ENCODE measurements at regions not wholly inside any gene's neighbourhood (a gene's known extent, or its start where the extent isn't known, plus 50 kb on each side); places are given as distances from the start of the nearest gene placed in this dataset.
"Not testable (repeated sequence)": the region's sequence is repeated elsewhere in the genome, so short reads cannot be mapped to it uniquely, and the experiment has no call there.

DNA sequence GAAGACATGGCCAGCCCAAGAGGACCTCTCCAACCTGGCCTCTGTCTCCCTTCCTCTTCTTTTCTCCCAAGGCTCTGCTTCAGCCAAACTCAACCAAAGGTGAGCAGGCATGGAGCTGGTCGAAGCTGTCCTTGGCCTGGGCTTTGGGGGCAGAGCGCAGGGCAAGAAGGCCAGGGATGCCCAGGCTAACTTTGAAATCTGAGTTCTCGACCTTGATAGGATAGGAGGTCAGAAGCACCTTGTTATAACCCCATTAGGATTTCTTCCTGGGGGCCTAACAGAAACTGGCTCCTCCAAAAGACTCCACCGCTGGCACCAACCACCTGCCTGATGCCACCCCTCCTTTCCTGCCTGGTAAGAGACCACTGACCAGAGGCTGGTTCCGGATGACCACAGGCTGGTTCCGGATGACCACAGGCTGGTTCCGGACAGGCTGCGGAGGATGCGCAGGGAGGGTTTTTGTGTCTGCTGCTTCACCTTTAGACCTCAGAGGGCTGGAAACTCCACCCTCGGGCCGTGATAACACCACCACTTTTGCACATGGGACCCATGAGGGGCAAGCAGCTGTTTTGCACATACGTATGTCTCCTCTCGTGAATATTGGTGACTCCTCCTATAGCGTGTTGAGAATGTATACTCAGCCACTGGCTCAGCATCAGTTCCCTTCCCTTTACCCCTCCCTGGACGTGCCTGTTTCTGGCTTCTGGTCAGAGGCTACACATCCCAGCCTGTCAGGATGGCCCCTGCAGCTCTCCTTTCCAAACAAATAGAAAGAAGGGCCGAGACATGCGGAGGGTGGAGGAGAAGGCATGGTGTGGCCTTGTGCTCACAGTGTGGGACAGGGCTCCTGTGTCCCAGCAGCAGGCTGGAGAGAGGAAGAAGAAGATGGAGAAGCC is 140.1 kb downstream of the DNAJB6 start:
- Histone ChIP-seq H3K27ac (no peak overlapping the region), H3K4me3 (no peak overlapping the region), H3K36me3 (no peaks in the 10 kb centered on the region), H3K9me3 (peaks cover 0 to 3% (median 0%) of the 10 kb centered on the region in 4 donors), H3K27me3 (no peaks in the 10 kb centered on the region), H3K4me1 (no peaks in the 10 kb centered on the region)
- WGBS (ENCODE audit: insufficient coverage, low coverage, low lambda C conversion rate, missing lambda C conversion rate): 60% methylated on average over 2 of the region's 17 CpGs
- no peak for TF ChIP-seq POLR2A (IDR thresholded peaks at IDR 0.05)
- TF ChIP-seq, protein P1, sequence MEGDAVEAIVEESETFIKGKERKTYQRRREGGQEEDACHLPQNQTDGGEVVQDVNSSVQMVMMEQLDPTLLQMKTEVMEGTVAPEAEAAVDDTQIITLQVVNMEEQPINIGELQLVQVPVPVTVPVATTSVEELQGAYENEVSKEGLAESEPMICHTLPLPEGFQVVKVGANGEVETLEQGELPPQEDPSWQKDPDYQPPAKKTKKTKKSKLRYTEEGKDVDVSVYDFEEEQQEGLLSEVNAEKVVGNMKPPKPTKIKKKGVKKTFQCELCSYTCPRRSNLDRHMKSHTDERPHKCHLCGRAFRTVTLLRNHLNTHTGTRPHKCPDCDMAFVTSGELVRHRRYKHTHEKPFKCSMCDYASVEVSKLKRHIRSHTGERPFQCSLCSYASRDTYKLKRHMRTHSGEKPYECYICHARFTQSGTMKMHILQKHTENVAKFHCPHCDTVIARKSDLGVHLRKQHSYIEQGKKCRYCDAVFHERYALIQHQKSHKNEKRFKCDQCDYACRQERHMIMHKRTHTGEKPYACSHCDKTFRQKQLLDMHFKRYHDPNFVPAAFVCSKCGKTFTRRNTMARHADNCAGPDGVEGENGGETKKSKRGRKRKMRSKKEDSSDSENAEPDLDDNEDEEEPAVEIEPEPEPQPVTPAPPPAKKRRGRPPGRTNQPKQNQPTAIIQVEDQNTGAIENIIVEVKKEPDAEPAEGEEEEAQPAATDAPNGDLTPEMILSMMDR (IDR thresholded peaks at IDR 0.05): no peak
- intact Hi-C loops (cut with DNase I): no loop called here
- DNase-seq (peak in 1 of 3 donors; percentile 36), ATAC-seq (no peak)

DNA sequence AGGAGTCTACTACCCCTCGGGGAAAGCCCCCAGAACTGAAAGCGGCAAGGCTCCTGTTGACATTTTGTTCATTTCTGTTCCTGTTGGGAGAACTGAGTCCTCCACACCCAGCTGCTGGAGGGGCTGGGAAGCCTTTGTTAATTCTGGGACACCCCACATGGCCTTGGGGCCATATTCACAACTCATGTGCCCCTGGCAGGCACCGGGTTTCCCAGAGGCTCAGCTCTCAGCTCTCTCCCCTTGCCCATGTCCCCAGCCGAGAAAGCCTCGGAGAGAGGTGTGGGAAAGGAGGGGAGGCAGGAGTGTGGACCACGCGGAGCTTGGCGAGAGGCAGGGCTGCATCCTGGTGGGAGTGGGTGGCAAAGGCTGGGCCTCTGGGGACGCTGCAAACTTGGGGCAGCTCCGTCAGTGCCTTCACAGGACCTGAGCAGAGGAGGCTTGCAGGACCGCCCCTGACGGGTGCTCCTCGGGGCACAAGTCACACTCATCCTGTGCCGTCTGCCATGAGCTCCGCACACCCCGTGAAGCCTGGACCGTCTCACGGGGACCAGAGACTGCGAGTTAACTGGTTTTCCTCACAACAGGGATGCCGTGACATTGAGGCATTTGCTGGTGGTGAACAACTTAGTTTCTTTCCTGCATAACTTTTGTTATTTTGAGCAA is 140.9 kb downstream of the DNAJB6 start:
- intact Hi-C loops (cut with DNase I): no loop called here
- no peak overlapping the region for H3K27ac ChIP-seq
- no peak overlapping the region for H3K4me3 ChIP-seq
- peaks cover 0 to 3% (median 0%) of the 10 kb centered on the region in 4 donors for H3K9me3 ChIP-seq
- ATAC-seq (peak in 2 of 4 donors; percentile 18 to 23), DNase-seq (peak in 2 of 3 donors; percentile 31 to 39)
- 57% methylated on average over 9 of the region's 20 CpGs for WGBS (ENCODE audit: insufficient coverage, low coverage, low lambda C conversion rate, missing lambda C conversion rate)
- no peaks in the 10 kb centered on the region for H3K36me3 ChIP-seq
- H3K27me3 ChIP-seq: no peaks in the 10 kb centered on the region
- H3K4me1 ChIP-seq: no peaks in the 10 kb centered on the region
- TF ChIP-seq, protein P1 (IDR thresholded peaks at IDR 0.05): no peak
- TF ChIP-seq POLR2A (IDR thresholded peaks at IDR 0.05): no peak

- DNase-seq, ATAC-seq: not testable (repeated sequence)
These were observed 141.8 kb downstream of the DNAJB6 start for GRCh38 chr7:157478611-157479010.

GRCh38 chr7:157479326-157479725 is 142.5 kb downstream of the DNAJB6 start:
- Histone ChIP-seq H3K27ac (no peak overlapping the region), H3K27me3 (no peaks in the 10 kb centered on the region), H3K4me3 (no peak overlapping the region), H3K9me3 (no peaks in the 10 kb centered on the region), H3K36me3 (no peaks in the 10 kb centered on the region), H3K4me1 (no peaks in the 10 kb centered on the region)
- ATAC-seq: no peak
- WGBS (ENCODE audit: insufficient coverage, low coverage, low lambda C conversion rate, missing lambda C conversion rate): 62% methylated on average over 12 of the region's 15 CpGs
- DNase-seq: peak in 1 of 3 donors; percentile 34
- intact Hi-C loops (cut with DNase I): no loop called here
- TF ChIP-seq POLR2A (IDR thresholded peaks at IDR 0.05): no peak
- TF ChIP-seq, protein P1 (IDR thresholded peaks at IDR 0.05): no peak

More at GRCh38 chr7:157478611-157479010, 141.8 kb downstream of the DNAJB6 start:
- H3K4me3 ChIP-seq; H3K9me3 ChIP-seq; H3K27ac ChIP-seq; intact Hi-C loops (cut with DNase I); H3K36me3 ChIP-seq; H3K4me1 ChIP-seq; H3K27me3 ChIP-seq: not testable (repeated sequence)
- 84% methylated on average over 9 of the region's 13 CpGs for WGBS (ENCODE audit: insufficient coverage, low coverage, low lambda C conversion rate, missing lambda C conversion rate)
